ENCODE measurements at regions not wholly inside any gene's neighbourhood (a gene's known extent, or its start where the extent isn't known, plus 50 kb on each side); places are given as distances from the start of the nearest gene placed in this dataset.

DNA sequence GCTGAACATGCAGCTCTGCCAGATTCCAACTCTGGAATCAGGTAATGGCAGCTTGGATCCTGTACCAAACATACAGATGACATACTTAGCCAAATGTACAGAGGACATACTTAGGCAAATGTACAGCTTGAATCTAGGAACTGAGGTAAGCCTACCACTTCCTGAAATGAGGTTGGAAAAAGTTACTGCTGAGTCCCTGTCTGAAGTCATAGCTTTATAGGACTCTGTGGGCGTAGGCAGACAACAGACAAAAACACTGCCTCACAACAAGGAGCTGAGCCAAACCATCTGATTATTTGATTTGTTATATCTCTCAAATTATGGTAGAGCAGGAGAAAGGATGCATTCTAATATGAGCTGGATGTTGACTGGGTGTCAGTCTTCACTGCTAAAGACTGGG is 290.2 kb upstream of the TCF4 start:
- peaks cover 2% of the 10 kb centered on the region; the same call in 1 of the 2 replicates for H3K4me1 ChIP-seq (ENCODE audit: control insufficient read depth, insufficient read depth, low read length)
- no peak overlapping the region for H3K27ac ChIP-seq (ENCODE audit: insufficient read depth, low read length)
- peak overlapping the region; percentile 44; the same call in 1 of the 2 replicates for H2BK120ac ChIP-seq (ENCODE audit: low read depth, low read length)
- H3K14ac ChIP-seq (replicated peaks; ENCODE audit: low read depth, low read length) = peak overlapping the region; percentile 47
- H2AK5ac ChIP-seq (ENCODE audit: low read depth, low read length) = no peak overlapping the region
- no peaks in the 10 kb centered on the region for H3K79me1 ChIP-seq (ENCODE audit: low read depth in 1 of 2, low read length in 2 of 2)
- no peaks in the 10 kb centered on the region for H4K20me1 ChIP-seq (ENCODE audit: insufficient read depth, low read length)
- POLR2A ChIA-PET (ENCODE audit: unreplicated experiment) = no interaction called here
- WGBS, 2 experiments (ENCODE audit: extremely low coverage in 2 of 2, insufficient read length in 1 of 2) = no CpG with 5 or more reads among the region's 1 CpG
- H4K8ac ChIP-seq (ENCODE audit: low read depth in 2 of 2, low read length in 2 of 2) = peak overlapping the region in 1 of 2 experiments; percentile 44; a peak in 1 of 4 replicates
- H2BK20ac ChIP-seq (ENCODE audit: low read depth, low read length) = peak overlapping the region; percentile 51; the same call in 1 of the 2 replicates
- no peaks in the 10 kb centered on the region for H3K36me3 ChIP-seq (ENCODE audit: control insufficient read depth, insufficient read depth, low read length)
- no peak overlapping the region for H3K9ac ChIP-seq (ENCODE audit: low read depth, low read length)
- no peak overlapping the region for H3K4me2 ChIP-seq (ENCODE audit: low read depth, low read length)
- H3K9me1 ChIP-seq (ENCODE audit: insufficient read depth, low read length) = 0 out of 2 replicates have a peak, but pooled peaks cover 3% of the 10 kb centered on the region
- intact Hi-C loops (cut with micrococcal nuclease) (no loop called here), in situ Hi-C loops (cut with MboI; ENCODE audit: low sequenced_read_pairs) (no loop called here), dilution Hi-C loops (cut with HindIII; ENCODE audit: low sequenced_read_pairs, unreplicated experiment) (no loop called here)
- no peak overlapping the region for H3K4me3 ChIP-seq (ENCODE audit: insufficient read depth, low read depth, low read length)
- TF ChIP-seq MAFK (IDR thresholded peaks at IDR 0.05; ENCODE audit: low read depth, low read length) (no peak), SMC3 (IDR thresholded peaks at IDR 0.05; ENCODE audit: low read depth, low read length) (no peak), FOS (IDR thresholded peaks at IDR 0.05; ENCODE audit: low read depth, low read length) (no peak)
- TF ChIP-seq, protein P1, sequence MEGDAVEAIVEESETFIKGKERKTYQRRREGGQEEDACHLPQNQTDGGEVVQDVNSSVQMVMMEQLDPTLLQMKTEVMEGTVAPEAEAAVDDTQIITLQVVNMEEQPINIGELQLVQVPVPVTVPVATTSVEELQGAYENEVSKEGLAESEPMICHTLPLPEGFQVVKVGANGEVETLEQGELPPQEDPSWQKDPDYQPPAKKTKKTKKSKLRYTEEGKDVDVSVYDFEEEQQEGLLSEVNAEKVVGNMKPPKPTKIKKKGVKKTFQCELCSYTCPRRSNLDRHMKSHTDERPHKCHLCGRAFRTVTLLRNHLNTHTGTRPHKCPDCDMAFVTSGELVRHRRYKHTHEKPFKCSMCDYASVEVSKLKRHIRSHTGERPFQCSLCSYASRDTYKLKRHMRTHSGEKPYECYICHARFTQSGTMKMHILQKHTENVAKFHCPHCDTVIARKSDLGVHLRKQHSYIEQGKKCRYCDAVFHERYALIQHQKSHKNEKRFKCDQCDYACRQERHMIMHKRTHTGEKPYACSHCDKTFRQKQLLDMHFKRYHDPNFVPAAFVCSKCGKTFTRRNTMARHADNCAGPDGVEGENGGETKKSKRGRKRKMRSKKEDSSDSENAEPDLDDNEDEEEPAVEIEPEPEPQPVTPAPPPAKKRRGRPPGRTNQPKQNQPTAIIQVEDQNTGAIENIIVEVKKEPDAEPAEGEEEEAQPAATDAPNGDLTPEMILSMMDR (conservative IDR thresholded peaks at IDR 0.05; ENCODE audit: low read depth, low read length) = no peak
- peak overlapping the region; percentile 57 for H2AFZ ChIP-seq (replicated peaks; ENCODE audit: low read length, poor library complexity)
- H3K4ac ChIP-seq (ENCODE audit: low read depth, low read length) = no peak overlapping the region
- H3K27me3 ChIP-seq (ENCODE audit: control insufficient read depth, insufficient read depth, low read length) = no peaks in the 10 kb centered on the region
- no peak overlapping the region for H2BK5ac ChIP-seq (ENCODE audit: low read depth, low read length, poor library complexity, severe bottlenecking)
- H4K5ac ChIP-seq (ENCODE audit: low read depth, low read length) = peak overlapping the region; percentile 78; the same call in 1 of the 2 replicates
- H3K18ac ChIP-seq (ENCODE audit: low read depth, low read length) = peak overlapping the region; percentile 77; the same call in 1 of the 2 replicates
- peak overlapping the region; percentile 34; the same call in 1 of the 3 replicates for H2BK15ac ChIP-seq (ENCODE audit: low read depth, low read length)
- ATAC-seq (ENCODE audit: low read depth) = no peak; the same call in 1 of the 2 replicates
- peak overlapping the region; percentile 6; the same call in 1 of the 2 replicates for H4K91ac ChIP-seq (ENCODE audit: insufficient read depth, low read depth, low read length)
- peak; percentile 58 for DNase-seq
- CTCF ChIA-PET = no interaction called here
- no peak overlapping the region for H2AK9ac ChIP-seq (replicated peaks; ENCODE audit: low read depth, low read length, poor library complexity)
- peak overlapping the region; percentile 84 for H3K23ac ChIP-seq (ENCODE audit: low read depth, low read length)
- H3K9me3 ChIP-seq (ENCODE audit: control insufficient read depth, insufficient read depth, low read length) = no peaks in the 10 kb centered on the region
- BruUV-seq (replicated peaks) = no TSS peak
- H3K56ac ChIP-seq (ENCODE audit: extremely low read depth, insufficient read depth, low read length) = no peak overlapping the region

Measured in IMR-90 (cell line).